ENCODE measurements at regions not wholly inside any gene's neighbourhood (a gene's known extent, or its start where the extent isn't known, plus 50 kb on each side); places are given as distances from the start of the nearest gene placed in this dataset.

DNA sequence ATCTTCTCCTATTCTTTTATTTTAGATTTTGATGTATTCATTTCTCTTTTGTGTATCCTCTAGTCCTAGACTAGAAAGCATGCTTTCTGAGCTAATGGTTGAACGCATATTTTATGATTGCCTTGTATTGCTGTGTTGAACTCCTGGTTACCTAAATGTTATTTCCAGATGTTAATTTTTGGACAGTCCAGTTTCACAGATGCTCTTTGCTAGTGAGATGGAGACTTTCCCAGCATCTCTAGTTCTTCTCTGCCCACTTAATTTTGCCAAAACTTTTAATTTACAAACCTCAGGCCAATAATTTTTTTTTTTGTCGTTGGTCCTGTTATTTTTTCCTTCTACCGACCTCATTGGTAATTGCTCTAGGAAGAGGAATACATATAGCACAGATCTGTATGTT is 153.2 kb downstream of the HAUS1 start:
- CTCF ChIA-PET: no interaction called here
- H3K36me3 Mint-ChIP-seq (ENCODE audit: low read depth): peaks cover 55% of the 10 kb centered on the region
- peaks cover 30% of the 10 kb centered on the region for H3K4me1 Mint-ChIP-seq
- H3K27me3 Mint-ChIP-seq: no peaks in the 10 kb centered on the region
- no peaks in the 10 kb centered on the region for H3K9me3 Mint-ChIP-seq
- no peak for DNase-seq
- POLR2A ChIA-PET: no interaction called here
- no peak overlapping the region for H3K27ac Mint-ChIP-seq
- no peak overlapping the region for H3K4me3 Mint-ChIP-seq

DNA sequence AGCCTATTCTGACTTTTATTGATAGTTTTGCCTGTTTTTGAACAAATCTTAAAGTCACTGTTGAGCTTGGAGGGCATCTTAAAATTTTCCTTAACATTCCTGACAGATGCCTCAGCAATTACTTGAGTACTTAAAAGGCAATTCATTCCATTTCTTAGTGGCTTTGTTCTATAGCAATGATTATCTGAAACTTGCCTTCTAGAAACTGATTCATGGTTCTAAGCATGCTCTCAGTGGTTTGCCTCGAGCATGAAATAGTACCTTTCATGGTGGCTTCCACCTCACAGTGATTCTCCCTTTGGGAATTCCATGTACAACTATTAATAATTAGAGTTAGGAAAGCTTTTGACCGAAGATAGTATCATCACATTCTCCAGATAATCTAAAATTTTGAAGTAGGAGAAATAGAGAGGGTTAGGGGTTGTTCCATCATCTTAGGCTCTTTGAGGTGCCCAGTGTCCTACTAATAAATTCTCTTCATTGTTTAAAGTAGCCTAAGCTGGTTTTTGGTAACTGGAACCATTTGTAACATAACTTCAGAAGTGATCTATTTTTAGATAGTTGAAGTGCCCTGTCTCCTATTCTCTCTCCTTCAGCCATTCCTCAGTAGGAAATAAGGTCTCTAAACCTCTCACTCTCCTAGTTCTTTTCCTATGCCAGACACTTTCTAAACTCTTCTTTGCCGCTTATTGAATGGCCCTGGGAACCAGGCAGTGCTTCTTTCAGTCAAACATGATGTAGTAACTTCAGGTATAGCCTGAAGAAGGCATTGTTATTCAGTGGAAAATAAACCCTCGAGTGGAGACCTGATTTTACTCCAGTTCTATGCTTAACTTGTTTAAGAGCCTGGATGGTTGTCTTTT is 156.1 kb downstream of the HAUS1 start:
- Mint-ChIP-seq H3K4me1 (peaks cover 34% of the 10 kb centered on the region), H3K27ac (no peak overlapping the region), H3K36me3 (ENCODE audit: low read depth) (peaks cover 55% of the 10 kb centered on the region)

GRCh38 chr18:46260879-46261143 is 156.6 kb downstream of the HAUS1 start:
- H3K4me3 Mint-ChIP-seq: no peak overlapping the region
- no peak for DNase-seq
- ChIA-PET POLR2A (interaction anchor here (1.0 kb wide), 1 partner anchor 10 kb away, joined by 4 read pairs; no protein-coding TSS in a partner anchor), CTCF (no interaction called here)
- peaks cover 38% of the 10 kb centered on the region for H3K4me1 Mint-ChIP-seq
- no peaks in the 10 kb centered on the region for H3K27me3 Mint-ChIP-seq
- H3K9me3 Mint-ChIP-seq: no peaks in the 10 kb centered on the region
- H3K36me3 Mint-ChIP-seq (ENCODE audit: low read depth): peaks cover 58% of the 10 kb centered on the region
- H3K27ac Mint-ChIP-seq: no peak overlapping the region

More for the DNA sequence above, 156.1 kb downstream of the HAUS1 start:
- Mint-ChIP-seq H3K4me3 (no peak overlapping the region), H3K9me3 (no peaks in the 10 kb centered on the region), H3K27me3 (no peaks in the 10 kb centered on the region)
- ChIA-PET POLR2A (interaction anchor here (1.0 kb wide), 1 partner anchor 10 kb away, joined by 4 read pairs; no protein-coding TSS in a partner anchor), CTCF (interaction anchor here (0.7 to 1.1 kb wide), 4 partner anchors 61 to 128 kb away, joined by 3 read pairs; a partner anchor contains a TSS)
- DNase-seq: no peak

- no peaks in the 10 kb centered on the region for H3K27me3 Mint-ChIP-seq
- H3K4me3 Mint-ChIP-seq: no peak overlapping the region
- peaks cover 40% of the 10 kb centered on the region for H3K4me1 Mint-ChIP-seq
- H3K9me3 Mint-ChIP-seq: no peaks in the 10 kb centered on the region
- H3K27ac Mint-ChIP-seq: no peak overlapping the region
- POLR2A ChIA-PET: no interaction called here
- CTCF ChIA-PET: interaction anchor here (0.8 kb wide), 1 partner anchor 88 kb away, joined by 4 read pairs; a partner anchor contains a TSS
- no peak for DNase-seq
- H3K36me3 Mint-ChIP-seq (ENCODE audit: low read depth): peaks cover 56% of the 10 kb centered on the region
These were observed 157.6 kb downstream of the HAUS1 start for GRCh38 chr18:46261799-46262198.

DNA sequence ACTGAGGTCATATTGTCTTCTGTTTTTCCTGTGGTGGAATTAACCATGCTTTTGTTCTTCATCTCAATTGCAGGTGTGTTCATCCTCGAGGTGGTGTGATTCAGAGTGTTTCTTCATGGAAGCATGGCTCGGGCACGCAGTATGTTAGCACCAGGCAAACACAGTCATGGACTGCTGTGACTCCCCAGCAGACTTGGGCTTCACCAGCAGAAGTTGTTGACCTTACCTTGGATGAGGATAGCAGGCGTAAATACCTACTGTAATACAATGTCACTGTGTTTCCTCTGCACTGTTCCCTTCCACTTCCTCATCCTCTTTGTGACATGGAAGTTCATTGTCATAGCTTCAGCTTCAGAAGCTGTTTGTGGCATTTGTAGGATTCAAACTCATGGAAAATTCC is 158.7 kb downstream of the HAUS1 start:
- H3K27me3 Mint-ChIP-seq: no peaks in the 10 kb centered on the region
- no peak overlapping the region for H3K4me3 Mint-ChIP-seq
- CTCF ChIA-PET: no interaction called here
- H3K9me3 Mint-ChIP-seq: no peaks in the 10 kb centered on the region
- POLR2A ChIA-PET: no interaction called here
- peak overlapping the region; percentile 23 for H3K27ac Mint-ChIP-seq
- H3K4me1 Mint-ChIP-seq: peaks cover 50% of the 10 kb centered on the region
- peaks cover 56% of the 10 kb centered on the region for H3K36me3 Mint-ChIP-seq (ENCODE audit: low read depth)
- no peak for DNase-seq

GRCh38 chr18:46264255-46264654 is 160.1 kb downstream of the HAUS1 start:
- H3K27me3 Mint-ChIP-seq: no peaks in the 10 kb centered on the region
- peaks cover 63% of the 10 kb centered on the region for H3K36me3 Mint-ChIP-seq (ENCODE audit: low read depth)
- H3K9me3 Mint-ChIP-seq: no peaks in the 10 kb centered on the region
- DNase-seq: no peak
- ChIA-PET POLR2A (no interaction called here), CTCF (interaction anchor here (1.2 kb wide), 1 partner anchor 17 kb away, joined by 3 read pairs; no protein-coding TSS in a partner anchor)
- H3K27ac Mint-ChIP-seq: no peak overlapping the region
- peaks cover 62% of the 10 kb centered on the region for H3K4me1 Mint-ChIP-seq
- H3K4me3 Mint-ChIP-seq: no peak overlapping the region

DNA sequence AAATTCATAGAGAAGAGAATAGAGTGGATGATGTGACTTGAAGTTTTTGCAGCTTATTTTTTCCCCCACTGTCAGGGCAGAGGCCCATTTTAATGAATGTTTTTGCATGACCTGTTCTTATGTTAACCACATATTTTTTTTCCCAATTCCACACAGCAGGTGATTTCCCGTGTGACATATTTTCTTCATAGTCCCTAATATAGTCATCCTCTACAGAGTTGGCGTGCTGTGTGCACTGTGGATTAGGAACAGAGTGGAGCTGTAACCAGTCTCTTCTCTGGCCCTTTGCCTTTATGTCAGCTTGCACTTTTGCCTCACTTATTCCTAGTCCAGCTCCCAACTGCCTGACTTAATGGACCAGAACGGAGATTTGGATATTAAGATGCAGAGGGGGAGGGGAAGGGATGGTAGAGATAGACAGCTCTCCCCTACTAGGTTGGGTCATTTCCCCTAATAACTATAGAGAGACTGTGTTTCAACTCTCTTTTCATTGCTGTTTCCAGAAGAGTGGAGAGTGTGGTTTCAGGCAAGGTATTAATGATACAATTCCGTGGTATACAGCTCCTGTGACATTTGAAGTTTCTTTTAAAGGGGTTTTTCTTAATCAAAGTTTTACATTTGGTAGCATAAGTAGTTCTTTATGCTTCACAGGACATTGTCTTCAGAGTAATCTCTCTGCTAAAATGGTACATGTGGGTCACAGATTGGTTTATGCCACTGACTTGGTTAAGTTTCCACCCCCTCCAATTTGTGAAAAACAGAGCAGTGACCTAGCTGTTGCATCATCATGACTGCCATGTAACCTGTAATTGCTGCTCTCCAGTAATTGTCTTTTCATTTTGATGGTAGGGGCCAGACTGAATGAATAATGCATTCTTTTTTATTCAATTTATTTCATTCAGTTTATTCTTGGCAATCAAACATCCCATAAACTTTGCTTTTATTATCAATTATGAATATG is 161.3 kb downstream of the HAUS1 start:
- DNase-seq: no peak
- H3K27ac Mint-ChIP-seq: no peak overlapping the region
- no peaks in the 10 kb centered on the region for H3K27me3 Mint-ChIP-seq
- peaks cover 62% of the 10 kb centered on the region for H3K36me3 Mint-ChIP-seq (ENCODE audit: low read depth)
- ChIA-PET CTCF (interaction anchor here (1.2 to 1.3 kb wide), 2 partner anchors 16 to 92 kb away, joined by 3 to 5 read pairs; a partner anchor contains a TSS), POLR2A (interaction anchor here (1.0 kb wide), 1 partner anchor 15 kb away, joined by 3 read pairs; no protein-coding TSS in a partner anchor)
- H3K4me1 Mint-ChIP-seq: peaks cover 67% of the 10 kb centered on the region
- H3K4me3 Mint-ChIP-seq: no peak overlapping the region
- no peaks in the 10 kb centered on the region for H3K9me3 Mint-ChIP-seq

GRCh38 chr18:46266473-46266872 is 162.3 kb downstream of the HAUS1 start:
- H3K4me1 Mint-ChIP-seq: peaks cover 64% of the 10 kb centered on the region
- H3K27ac Mint-ChIP-seq: no peak overlapping the region
- H3K4me3 Mint-ChIP-seq: no peak overlapping the region
- no peak for DNase-seq
- ChIA-PET CTCF (no interaction called here), POLR2A (no interaction called here)
- no peaks in the 10 kb centered on the region for H3K9me3 Mint-ChIP-seq
- H3K36me3 Mint-ChIP-seq (ENCODE audit: low read depth): peaks cover 56% of the 10 kb centered on the region
- no peaks in the 10 kb centered on the region for H3K27me3 Mint-ChIP-seq

DNA sequence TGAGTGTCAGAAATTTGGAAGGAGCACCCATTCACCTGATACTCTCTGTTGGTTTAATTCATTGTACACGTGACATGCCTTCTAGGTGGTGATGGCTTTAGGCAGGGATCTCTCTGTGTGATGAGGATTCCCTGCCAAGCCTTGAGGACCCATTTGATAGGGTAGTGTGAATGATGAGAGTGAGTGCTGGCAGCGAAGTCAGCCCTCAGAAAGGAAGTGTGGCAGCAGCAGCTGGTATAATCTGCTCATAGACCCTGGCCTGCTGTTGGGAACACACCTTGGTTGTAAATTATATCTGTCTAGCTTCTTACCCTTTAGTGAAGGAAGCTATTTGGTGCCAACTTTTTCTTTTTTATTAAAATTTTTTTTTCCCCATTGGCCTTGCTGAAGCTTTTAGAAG is 164.5 kb downstream of the HAUS1 start:
- POLR2A ChIA-PET: interaction anchor here (1.1 to 1.5 kb wide), 2 partner anchors 65 to 96 kb away, joined by 3 to 5 read pairs; no protein-coding TSS in a partner anchor
- Mint-ChIP-seq H3K36me3 (ENCODE audit: low read depth) (peaks cover 45% of the 10 kb centered on the region), H3K9me3 (no peaks in the 10 kb centered on the region), H3K4me3 (no peak overlapping the region), H3K4me1 (peaks cover 50% of the 10 kb centered on the region), H3K27me3 (no peaks in the 10 kb centered on the region), H3K27ac (peak overlapping the region; percentile 59)
- DNase-seq: no peak
- CTCF ChIA-PET: interaction anchor here (1.0 to 2.3 kb wide), 3 partner anchors 13 to 110 kb away, joined by 3 to 15 read pairs (median 14); a partner anchor contains a TSS

DNA sequence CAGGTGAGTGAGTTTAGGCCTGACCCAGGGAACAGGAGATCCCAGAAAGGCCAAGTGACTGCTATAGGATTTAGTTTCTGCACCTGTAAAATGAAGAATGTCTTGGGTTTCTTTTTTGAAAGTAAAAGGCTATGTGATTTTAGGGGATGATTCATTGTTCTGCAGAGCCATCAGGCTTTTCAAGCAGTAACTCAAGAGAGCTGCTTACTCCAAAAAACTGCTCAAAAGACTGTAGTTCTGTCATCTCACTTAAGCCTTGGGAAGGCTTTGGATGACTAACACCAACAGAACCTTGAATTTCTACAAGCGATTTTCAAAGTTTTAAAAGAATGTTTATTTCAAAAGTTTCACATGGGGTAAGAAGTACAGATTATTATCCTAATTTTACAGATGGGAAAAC is 165.1 kb downstream of the HAUS1 start:
- Mint-ChIP-seq H3K27ac (peak overlapping the region; percentile 65), H3K27me3 (no peaks in the 10 kb centered on the region), H3K36me3 (ENCODE audit: low read depth) (peaks cover 39% of the 10 kb centered on the region), H3K4me1 (peaks cover 48% of the 10 kb centered on the region), H3K4me3 (no peak overlapping the region), H3K9me3 (no peaks in the 10 kb centered on the region)
- ChIA-PET POLR2A (interaction anchor here (1.5 kb wide), 1 partner anchor 97 kb away, joined by 3 read pairs; no protein-coding TSS in a partner anchor), CTCF (interaction anchor here (2.3 kb wide), 2 partner anchors 12 to 96 kb away, joined by 14 to 15 read pairs; a partner anchor contains a TSS)
- no peak for DNase-seq

GRCh38 chr18:46271488-46271887 is 167.3 kb downstream of the HAUS1 start:
- no peak for DNase-seq
- Mint-ChIP-seq H3K36me3 (ENCODE audit: low read depth) (peaks cover 21% of the 10 kb centered on the region), H3K27ac (no peak overlapping the region), H3K4me1 (peaks cover 32% of the 10 kb centered on the region), H3K4me3 (no peak overlapping the region), H3K9me3 (no peaks in the 10 kb centered on the region), H3K27me3 (no peaks in the 10 kb centered on the region)
- ChIA-PET CTCF (interaction anchor here (0.9 to 1.7 kb wide), 4 partner anchors 10 to 386 kb away, joined by 3 to 10 read pairs (median 4); partner anchors contain the start of gene LOXHD1), POLR2A (no interaction called here)

- H3K4me1 Mint-ChIP-seq: peaks cover 26% of the 10 kb centered on the region
- POLR2A ChIA-PET: interaction anchor here (2.0 kb wide), 1 partner anchor 24 kb away, joined by 10 read pairs; no protein-coding TSS in a partner anchor
- no peak overlapping the region for H3K27ac Mint-ChIP-seq
- CTCF ChIA-PET: interaction anchor here (1.1 kb wide), 1 partner anchor 384 kb away, joined by 4 read pairs; no protein-coding TSS in a partner anchor
- no peaks in the 10 kb centered on the region for H3K9me3 Mint-ChIP-seq
- peaks cover 6% of the 10 kb centered on the region for H3K36me3 Mint-ChIP-seq (ENCODE audit: low read depth)
- no peaks in the 10 kb centered on the region for H3K27me3 Mint-ChIP-seq
- H3K4me3 Mint-ChIP-seq: no peak overlapping the region
- no peak for DNase-seq
These were observed 169.7 kb downstream of the HAUS1 start for GRCh38 chr18:46273861-46274260.
